ENCODE measurements at regions not wholly inside any gene's neighbourhood (a gene's known extent, or its start where the extent isn't known, plus 50 kb on each side); places are given as distances from the start of the nearest gene placed in this dataset.

DNA sequence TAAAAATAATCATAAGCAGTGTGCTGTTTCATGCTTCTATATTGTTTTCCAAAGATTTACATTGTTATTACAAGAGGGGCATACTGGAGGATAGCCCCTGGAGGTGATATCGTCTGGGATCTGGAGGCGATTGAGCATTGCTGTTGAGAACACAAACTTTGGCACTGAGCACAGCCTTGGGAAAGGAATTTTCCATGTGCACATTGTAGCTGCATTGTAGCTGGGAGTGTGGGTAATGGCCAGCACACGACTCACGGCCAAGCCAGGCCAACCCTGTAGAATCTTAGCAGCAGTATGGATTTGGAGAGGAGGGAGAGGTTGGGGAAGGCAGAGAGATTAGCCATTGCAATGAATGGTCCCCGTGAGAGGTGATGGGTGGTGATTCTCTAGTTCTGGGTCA lies 121.9 kb downstream of the SMIM20 start:
- ChIA-PET POLR2A (no interaction called here), CTCF (interaction anchor here (1.2 kb wide), 1 partner anchor 10 kb away, joined by 3 read pairs; no protein-coding TSS in a partner anchor)
- no peak for DNase-seq (ENCODE audit: low read depth)
- H3K4me3 ChIP-seq (ENCODE audit: low read depth, low read length): no peak overlapping the region
- no peaks in the 10 kb centered on the region for H3K27me3 ChIP-seq (ENCODE audit: control insufficient read depth, insufficient read depth, low read length)
- H3K36me3 ChIP-seq (ENCODE audit: control insufficient read depth, insufficient read depth, low read length): no peaks in the 10 kb centered on the region
- TF ChIP-seq, protein P1, sequence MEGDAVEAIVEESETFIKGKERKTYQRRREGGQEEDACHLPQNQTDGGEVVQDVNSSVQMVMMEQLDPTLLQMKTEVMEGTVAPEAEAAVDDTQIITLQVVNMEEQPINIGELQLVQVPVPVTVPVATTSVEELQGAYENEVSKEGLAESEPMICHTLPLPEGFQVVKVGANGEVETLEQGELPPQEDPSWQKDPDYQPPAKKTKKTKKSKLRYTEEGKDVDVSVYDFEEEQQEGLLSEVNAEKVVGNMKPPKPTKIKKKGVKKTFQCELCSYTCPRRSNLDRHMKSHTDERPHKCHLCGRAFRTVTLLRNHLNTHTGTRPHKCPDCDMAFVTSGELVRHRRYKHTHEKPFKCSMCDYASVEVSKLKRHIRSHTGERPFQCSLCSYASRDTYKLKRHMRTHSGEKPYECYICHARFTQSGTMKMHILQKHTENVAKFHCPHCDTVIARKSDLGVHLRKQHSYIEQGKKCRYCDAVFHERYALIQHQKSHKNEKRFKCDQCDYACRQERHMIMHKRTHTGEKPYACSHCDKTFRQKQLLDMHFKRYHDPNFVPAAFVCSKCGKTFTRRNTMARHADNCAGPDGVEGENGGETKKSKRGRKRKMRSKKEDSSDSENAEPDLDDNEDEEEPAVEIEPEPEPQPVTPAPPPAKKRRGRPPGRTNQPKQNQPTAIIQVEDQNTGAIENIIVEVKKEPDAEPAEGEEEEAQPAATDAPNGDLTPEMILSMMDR (IDR thresholded peaks at IDR 0.05; ENCODE audit: insufficient read depth, low read depth, low read length): no peak

DNA sequence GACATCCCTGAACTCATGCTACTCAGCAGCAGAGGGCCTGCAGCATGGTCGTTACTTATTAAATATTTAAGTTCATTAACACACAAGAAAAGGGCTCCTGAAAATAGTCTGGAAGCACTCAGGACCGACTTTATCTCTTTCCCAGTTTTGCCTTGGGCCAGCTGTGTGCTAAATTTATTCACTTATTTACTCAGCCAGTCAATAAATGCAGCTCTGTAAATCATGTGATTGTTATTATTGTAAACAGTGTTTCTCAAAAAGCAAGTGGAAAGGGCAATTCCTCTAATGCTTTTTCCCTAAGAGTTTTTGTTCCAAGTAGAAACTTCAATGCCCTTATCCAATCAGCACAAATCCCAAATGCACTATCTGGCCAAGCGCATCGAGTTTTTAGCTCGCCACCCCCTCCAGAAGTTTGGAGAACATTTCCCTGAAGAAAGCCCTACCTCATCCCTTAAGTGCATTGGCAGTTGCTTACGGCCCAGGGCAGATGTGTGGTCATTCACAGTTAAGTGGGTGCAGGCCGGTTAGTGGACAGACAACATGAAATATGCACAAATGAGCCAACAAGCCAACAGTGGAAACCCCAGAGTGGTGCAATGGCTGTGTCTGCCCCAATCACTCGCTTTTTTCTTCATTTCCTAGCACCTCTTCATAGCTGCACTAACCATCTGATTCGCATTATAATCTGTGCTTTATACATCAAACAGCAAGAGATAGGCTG lies 125.8 kb downstream of the SMIM20 start:
- ChIA-PET POLR2A (interaction anchor here (0.5 kb wide), 1 partner anchor 280 kb away, joined by 10 read pairs; no protein-coding TSS in a partner anchor), CTCF (interaction anchor here (1.3 to 1.6 kb wide), 2 partner anchors 10 to 52 kb away, joined by 4 read pairs; no protein-coding TSS in a partner anchor)
- no peaks in the 10 kb centered on the region for H3K27me3 ChIP-seq (ENCODE audit: control insufficient read depth, insufficient read depth, low read length)
- no peaks in the 10 kb centered on the region for H3K36me3 ChIP-seq (ENCODE audit: control insufficient read depth, insufficient read depth, low read length)
- DNase-seq (ENCODE audit: low read depth): no peak
- TF ChIP-seq, protein P1 (IDR thresholded peaks at IDR 0.05; ENCODE audit: insufficient read depth, low read depth, low read length): no peak
- no peak overlapping the region for H3K4me3 ChIP-seq (ENCODE audit: low read depth, low read length)

DNA sequence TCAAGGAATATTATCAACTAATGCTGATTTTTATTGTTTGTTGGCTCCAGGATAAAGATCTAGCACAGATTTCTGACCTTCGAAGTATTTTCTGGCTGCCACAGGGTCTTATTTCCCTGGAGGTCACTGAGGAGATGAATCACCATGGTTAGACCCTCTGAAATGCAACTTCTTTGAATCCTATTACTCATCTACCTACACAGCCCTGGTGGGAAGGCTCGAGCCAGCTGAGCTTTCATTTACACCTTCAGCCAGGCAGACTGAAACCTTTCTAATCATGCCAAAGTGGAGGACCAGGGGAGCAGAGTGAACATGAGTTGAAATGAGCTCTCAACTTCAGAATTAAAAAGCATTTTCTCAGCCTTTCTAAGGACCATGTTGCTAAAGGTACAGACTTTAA lies 130.5 kb downstream of the SMIM20 start:
- no peaks in the 10 kb centered on the region for H3K36me3 ChIP-seq (ENCODE audit: control insufficient read depth, insufficient read depth, low read length)
- no peak overlapping the region for H3K4me3 ChIP-seq (ENCODE audit: low read depth, low read length)
- no peaks in the 10 kb centered on the region for H3K27me3 ChIP-seq (ENCODE audit: control insufficient read depth, insufficient read depth, low read length)
- DNase-seq (ENCODE audit: low read depth): no peak
- ChIA-PET CTCF (interaction anchor here (0.6 to 2.1 kb wide), 2 partner anchors 12 to 173 kb away, joined by 3 to 6 read pairs; no protein-coding TSS in a partner anchor), POLR2A (no interaction called here)
- TF ChIP-seq, protein P1 (IDR thresholded peaks at IDR 0.05; ENCODE audit: insufficient read depth, low read depth, low read length): no peak

DNA sequence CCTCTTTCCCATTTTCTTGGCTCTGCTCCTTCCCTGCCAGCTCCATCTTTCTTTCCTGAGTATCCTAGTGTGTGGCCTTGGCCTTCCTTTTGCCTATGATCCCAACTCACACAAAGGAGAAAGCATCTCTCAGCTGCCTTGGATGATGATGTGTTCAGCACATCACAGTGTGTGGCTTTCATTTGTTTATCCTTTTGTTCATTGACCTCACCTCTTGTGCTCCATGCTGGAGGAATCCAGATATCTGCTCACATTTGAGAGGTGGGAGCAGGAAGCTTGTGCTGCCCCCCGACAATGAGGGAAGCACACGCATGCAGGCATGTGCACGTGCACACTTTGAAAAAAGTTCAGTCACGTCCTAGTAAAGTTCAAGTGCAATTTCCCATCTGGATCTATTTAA lies 131.0 kb downstream of the SMIM20 start:
- ChIA-PET POLR2A (no interaction called here), CTCF (interaction anchor here (0.6 to 2.1 kb wide), 2 partner anchors 12 to 172 kb away, joined by 3 to 6 read pairs; no protein-coding TSS in a partner anchor)
- no peaks in the 10 kb centered on the region for H3K36me3 ChIP-seq (ENCODE audit: control insufficient read depth, insufficient read depth, low read length)
- TF ChIP-seq, protein P1 (IDR thresholded peaks at IDR 0.05; ENCODE audit: insufficient read depth, low read depth, low read length): no peak
- no peak overlapping the region for H3K4me3 ChIP-seq (ENCODE audit: low read depth, low read length)
- no peaks in the 10 kb centered on the region for H3K27me3 ChIP-seq (ENCODE audit: control insufficient read depth, insufficient read depth, low read length)
- no peak for DNase-seq (ENCODE audit: low read depth)

DNA sequence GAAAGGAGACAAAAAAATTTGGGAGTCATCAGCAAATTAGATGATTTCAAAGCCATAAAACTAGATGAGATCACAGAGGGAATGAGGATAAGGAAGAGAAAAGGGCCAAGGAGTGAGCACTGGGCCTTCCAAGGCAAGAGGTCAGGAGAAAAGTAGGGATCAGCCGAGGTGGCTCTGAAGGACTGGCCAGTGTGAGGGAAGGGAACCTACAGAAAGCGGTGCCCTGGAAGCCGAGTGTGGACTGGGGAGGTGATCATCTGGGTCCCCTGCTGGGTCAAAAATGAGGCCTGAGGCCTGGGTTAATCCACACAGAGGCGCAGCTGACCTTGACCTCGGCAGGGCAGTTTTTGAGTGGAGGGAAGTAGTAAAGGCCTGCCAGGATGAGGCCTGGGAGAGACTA lies 133.8 kb downstream of the SMIM20 start:
- POLR2A ChIA-PET: interaction anchor here (0.5 kb wide), 1 partner anchor 144 kb away, joined by 3 read pairs; no protein-coding TSS in a partner anchor
- DNase-seq (ENCODE audit: low read depth): no peak
- TF ChIP-seq, protein P1 (IDR thresholded peaks at IDR 0.05; ENCODE audit: insufficient read depth, low read depth, low read length): no peak
- Histone ChIP-seq H3K27me3 (ENCODE audit: control insufficient read depth, insufficient read depth, low read length) (no peaks in the 10 kb centered on the region), H3K4me3 (ENCODE audit: low read depth, low read length) (no peak overlapping the region), H3K36me3 (ENCODE audit: control insufficient read depth, insufficient read depth, low read length) (no peaks in the 10 kb centered on the region)
- CTCF ChIA-PET: interaction anchor here (1.2 to 1.3 kb wide), 2 partner anchors 18 to 60 kb away, joined by 4 to 5 read pairs; no protein-coding TSS in a partner anchor
